ENCODE measurements at regions not wholly inside any gene's neighbourhood (a gene's known extent, or its start where the extent isn't known, plus 50 kb on each side); places are given as distances from the start of the nearest gene placed in this dataset.

DNA sequence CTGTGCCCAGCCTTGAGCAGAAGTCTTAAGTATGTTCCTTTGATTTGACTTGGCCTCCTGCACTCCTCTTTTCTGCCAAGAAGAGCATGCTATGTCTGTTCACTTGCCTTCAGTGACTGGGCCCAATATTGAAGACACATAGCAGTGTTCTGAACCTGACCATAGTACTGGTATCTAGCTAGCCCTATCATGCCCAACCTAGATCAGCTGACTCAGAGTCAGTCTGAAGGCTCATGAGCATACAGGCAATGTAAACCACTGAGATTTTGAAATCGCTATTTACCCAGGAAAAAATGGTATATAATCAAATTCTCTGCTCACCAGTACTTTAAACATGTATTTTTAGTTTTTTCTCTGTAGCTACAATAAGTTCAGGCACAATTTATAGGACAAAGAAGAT, 129.4 kb downstream of the TANC2 start:
- Histone ChIP-seq H3K36me3 (ENCODE audit: control insufficient read depth in 1 of 2, insufficient read depth in 2 of 2, low read length in 2 of 2) (no peaks in the 10 kb centered on the region), H3K27me3 (ENCODE audit: control insufficient read depth in 1 of 2, insufficient read depth in 2 of 2, low read length in 2 of 2) (no peaks in the 10 kb centered on the region), H3K4me3 (ENCODE audit: low read depth in 1 of 2, low read length in 2 of 2) (no peak overlapping the region), H3K9me3 (ENCODE audit: control insufficient read depth in 1 of 2, low read length in 2 of 2) (no peaks in the 10 kb centered on the region), H3K4me1 (ENCODE audit: control insufficient read depth in 1 of 2, insufficient read depth in 2 of 2, low read length in 2 of 2) (no peaks in the 10 kb centered on the region), H3K9ac (ENCODE audit: low read depth in 1 of 2, low read length in 2 of 2) (no peak overlapping the region), H3K27ac (ENCODE audit: low read depth, low read length) (no peak overlapping the region)

DNA sequence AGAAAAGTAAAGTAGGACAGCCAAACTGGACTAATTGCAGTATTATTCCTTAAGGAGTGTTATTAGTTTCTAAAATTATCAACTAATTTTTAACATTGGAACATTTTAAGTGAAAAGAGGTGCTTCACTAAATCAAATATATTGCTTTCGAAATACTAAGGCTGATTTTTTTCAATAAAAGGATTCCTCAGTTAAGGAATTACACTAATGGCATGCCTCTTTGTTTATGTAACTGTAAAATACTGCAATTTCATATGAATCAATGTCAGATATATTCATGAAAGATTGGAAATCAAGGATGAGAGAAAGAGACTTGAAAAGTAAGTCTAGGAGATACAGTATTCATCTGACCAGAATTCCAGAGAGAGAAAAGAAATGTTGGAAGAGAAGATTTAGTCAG, 129.8 kb downstream of the TANC2 start:
- Histone ChIP-seq H3K4me1 (ENCODE audit: control insufficient read depth in 1 of 2, insufficient read depth in 2 of 2, low read length in 2 of 2) (no peaks in the 10 kb centered on the region), H3K4me3 (ENCODE audit: low read depth in 1 of 2, low read length in 2 of 2) (no peak overlapping the region), H3K27me3 (ENCODE audit: control insufficient read depth in 1 of 2, insufficient read depth in 2 of 2, low read length in 2 of 2) (no peaks in the 10 kb centered on the region), H3K9me3 (ENCODE audit: control insufficient read depth in 1 of 2, low read length in 2 of 2) (no peaks in the 10 kb centered on the region), H3K27ac (ENCODE audit: low read depth, low read length) (no peak overlapping the region), H3K36me3 (ENCODE audit: control insufficient read depth in 1 of 2, insufficient read depth in 2 of 2, low read length in 2 of 2) (no peaks in the 10 kb centered on the region), H3K9ac (ENCODE audit: low read depth in 1 of 2, low read length in 2 of 2) (no peak overlapping the region)

DNA sequence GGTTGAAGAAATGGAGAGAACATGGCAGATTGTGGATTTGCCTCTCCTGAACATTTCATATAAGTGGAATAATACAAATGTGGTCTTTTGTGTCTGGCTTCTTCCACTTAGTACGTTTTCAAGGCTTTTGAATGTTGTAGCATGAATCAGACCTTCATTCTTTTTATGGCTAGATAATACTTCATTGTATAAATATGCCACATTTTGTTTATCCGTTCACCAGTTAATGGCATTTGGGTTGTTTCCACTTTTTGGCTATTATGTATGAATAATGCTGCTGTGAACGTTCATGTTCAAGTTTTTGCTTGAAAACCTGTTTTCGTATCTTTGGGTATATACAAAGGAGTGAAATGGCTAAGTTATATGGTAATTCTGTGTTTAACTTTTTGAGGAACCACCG, 130.4 kb downstream of the TANC2 start:
- Histone ChIP-seq H3K27ac (ENCODE audit: low read depth, low read length) (no peak overlapping the region), H3K9me3 (ENCODE audit: control insufficient read depth in 1 of 2, low read length in 2 of 2) (no peaks in the 10 kb centered on the region), H3K9ac (ENCODE audit: low read depth in 1 of 2, low read length in 2 of 2) (no peak overlapping the region), H3K4me1 (ENCODE audit: control insufficient read depth in 1 of 2, insufficient read depth in 2 of 2, low read length in 2 of 2) (no peaks in the 10 kb centered on the region), H3K4me3 (ENCODE audit: low read depth in 1 of 2, low read length in 2 of 2) (no peak overlapping the region), H3K36me3 (ENCODE audit: control insufficient read depth in 1 of 2, insufficient read depth in 2 of 2, low read length in 2 of 2) (no peaks in the 10 kb centered on the region), H3K27me3 (ENCODE audit: control insufficient read depth in 1 of 2, insufficient read depth in 2 of 2, low read length in 2 of 2) (no peaks in the 10 kb centered on the region)

DNA sequence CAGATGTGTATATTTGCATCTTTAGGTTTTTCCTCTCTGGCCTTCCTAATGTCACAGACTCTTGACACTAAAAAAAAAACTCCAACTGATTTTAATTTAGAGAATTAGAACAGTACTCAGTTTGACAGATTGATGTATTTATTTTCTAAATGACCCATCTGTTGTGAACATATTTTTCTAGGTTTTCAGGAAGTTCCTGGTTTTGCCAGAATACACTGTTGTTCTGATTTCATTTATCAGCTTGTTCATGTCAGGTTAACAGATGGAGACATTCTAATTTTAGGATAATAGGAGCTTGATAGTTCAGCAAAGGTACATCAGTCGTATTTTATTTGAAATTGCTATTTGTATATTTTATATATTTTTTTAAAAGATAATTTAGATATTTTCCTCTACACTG, 133.4 kb downstream of the TANC2 start:
- Histone ChIP-seq H3K9ac (ENCODE audit: low read depth in 1 of 2, low read length in 2 of 2) (no peak overlapping the region), H3K4me3 (ENCODE audit: low read depth in 1 of 2, low read length in 2 of 2) (no peak overlapping the region), H3K27ac (ENCODE audit: low read depth, low read length) (no peak overlapping the region), H3K36me3 (ENCODE audit: control insufficient read depth in 1 of 2, insufficient read depth in 2 of 2, low read length in 2 of 2) (no peaks in the 10 kb centered on the region), H3K9me3 (ENCODE audit: control insufficient read depth in 1 of 2, low read length in 2 of 2) (no peaks in the 10 kb centered on the region), H3K27me3 (ENCODE audit: control insufficient read depth in 1 of 2, insufficient read depth in 2 of 2, low read length in 2 of 2) (no peaks in the 10 kb centered on the region), H3K4me1 (ENCODE audit: control insufficient read depth in 1 of 2, insufficient read depth in 2 of 2, low read length in 2 of 2) (no peaks in the 10 kb centered on the region)

DNA sequence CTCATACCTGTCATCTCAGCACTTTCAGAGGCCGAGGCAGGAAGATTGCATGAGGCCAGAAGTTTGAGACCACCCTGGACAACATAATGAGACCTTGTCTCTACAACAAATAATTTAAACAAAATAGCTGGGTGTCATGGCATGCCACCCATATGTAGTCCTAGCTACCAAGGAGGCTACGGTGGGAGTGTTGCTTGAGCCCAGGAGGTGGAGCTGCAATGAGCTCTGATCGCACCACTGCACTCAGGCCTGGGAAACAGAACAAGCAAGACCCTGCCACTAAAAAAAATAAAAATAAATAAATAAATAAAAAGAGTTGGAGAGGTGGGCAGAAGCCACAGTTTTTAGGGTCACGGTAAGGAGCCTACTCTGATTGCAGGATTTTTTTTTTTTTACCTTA, 136.0 kb downstream of the TANC2 start:
- H3K4me3 ChIP-seq (ENCODE audit: low read depth in 1 of 2, low read length in 2 of 2), result no peak overlapping the region

DNA sequence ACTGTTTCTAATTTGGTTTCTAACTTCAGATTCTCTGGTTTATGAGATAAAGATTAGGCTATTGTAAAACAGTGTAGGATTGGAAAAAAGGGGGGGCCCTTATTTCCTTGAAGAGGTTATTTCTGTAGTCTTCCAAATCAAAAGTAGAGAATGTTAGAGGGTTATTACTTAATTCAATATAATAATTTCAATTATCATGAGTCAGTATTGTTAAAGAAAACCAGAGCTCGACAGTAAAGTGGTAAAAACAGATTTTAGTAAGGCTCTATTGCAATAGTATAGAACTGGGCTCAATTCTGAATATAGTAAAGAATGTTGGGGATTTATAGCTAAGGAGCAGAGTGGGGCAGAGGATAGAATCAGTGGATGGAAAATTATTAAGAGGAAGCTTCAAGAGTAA, 140.0 kb downstream of the TANC2 start:
- Histone ChIP-seq H3K36me3 (ENCODE audit: control insufficient read depth in 1 of 2, insufficient read depth in 2 of 2, low read length in 2 of 2) (no peaks in the 10 kb centered on the region), H3K4me3 (ENCODE audit: low read depth in 1 of 2, low read length in 2 of 2) (no peak overlapping the region), H3K27me3 (ENCODE audit: control insufficient read depth in 1 of 2, insufficient read depth in 2 of 2, low read length in 2 of 2) (no peaks in the 10 kb centered on the region), H3K27ac (ENCODE audit: low read depth, low read length) (no peak overlapping the region), H3K4me1 (ENCODE audit: control insufficient read depth in 1 of 2, insufficient read depth in 2 of 2, low read length in 2 of 2) (no peaks in the 10 kb centered on the region), H3K9me3 (ENCODE audit: control insufficient read depth in 1 of 2, low read length in 2 of 2) (no peaks in the 10 kb centered on the region), H3K9ac (ENCODE audit: low read depth in 1 of 2, low read length in 2 of 2) (no peak overlapping the region)

More for the DNA sequence above, 136.0 kb downstream of the TANC2 start:
- no peaks in the 10 kb centered on the region for H3K36me3 ChIP-seq (ENCODE audit: control insufficient read depth in 1 of 2, insufficient read depth in 2 of 2, low read length in 2 of 2)
- H3K27ac ChIP-seq (ENCODE audit: low read depth, low read length), result no peak overlapping the region
- no peaks in the 10 kb centered on the region for H3K4me1 ChIP-seq (ENCODE audit: control insufficient read depth in 1 of 2, insufficient read depth in 2 of 2, low read length in 2 of 2)
- H3K27me3 ChIP-seq (ENCODE audit: control insufficient read depth in 1 of 2, insufficient read depth in 2 of 2, low read length in 2 of 2), result no peaks in the 10 kb centered on the region
- no peaks in the 10 kb centered on the region for H3K9me3 ChIP-seq (ENCODE audit: control insufficient read depth in 1 of 2, low read length in 2 of 2)
- H3K9ac ChIP-seq (ENCODE audit: low read depth in 1 of 2, low read length in 2 of 2), result no peak overlapping the region

DNA sequence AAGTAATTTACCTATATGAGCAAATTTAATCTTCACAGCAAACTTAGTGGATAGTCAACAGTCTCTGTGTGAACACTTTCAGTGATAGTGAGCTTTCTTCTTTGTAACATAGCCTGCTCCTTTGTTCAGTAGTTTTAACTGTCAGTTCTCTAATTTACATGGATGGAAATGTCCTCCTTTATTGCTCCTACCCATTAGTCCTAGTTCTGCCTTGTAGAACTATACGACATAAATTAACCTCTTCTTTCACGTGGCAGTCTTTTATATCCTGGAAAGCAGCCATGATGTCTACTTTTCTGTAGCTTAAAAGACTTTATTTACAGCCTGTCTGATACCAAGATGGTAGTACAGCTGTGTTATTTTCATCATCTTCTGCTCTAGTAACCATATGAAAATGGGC, 143.6 kb downstream of the TANC2 start:
- H3K4me3 ChIP-seq (ENCODE audit: low read depth in 1 of 2, low read length in 2 of 2), result no peak overlapping the region
- no peak overlapping the region for H3K27ac ChIP-seq (ENCODE audit: low read depth, low read length)
- H3K9me3 ChIP-seq (ENCODE audit: control insufficient read depth in 1 of 2, low read length in 2 of 2), result no peaks in the 10 kb centered on the region
- no peaks in the 10 kb centered on the region for H3K36me3 ChIP-seq (ENCODE audit: control insufficient read depth in 1 of 2, insufficient read depth in 2 of 2, low read length in 2 of 2)
- no peaks in the 10 kb centered on the region for H3K4me1 ChIP-seq (ENCODE audit: control insufficient read depth in 1 of 2, insufficient read depth in 2 of 2, low read length in 2 of 2)
- no peaks in the 10 kb centered on the region for H3K27me3 ChIP-seq (ENCODE audit: control insufficient read depth in 1 of 2, insufficient read depth in 2 of 2, low read length in 2 of 2)
- no peak overlapping the region for H3K9ac ChIP-seq (ENCODE audit: low read depth in 1 of 2, low read length in 2 of 2)

DNA sequence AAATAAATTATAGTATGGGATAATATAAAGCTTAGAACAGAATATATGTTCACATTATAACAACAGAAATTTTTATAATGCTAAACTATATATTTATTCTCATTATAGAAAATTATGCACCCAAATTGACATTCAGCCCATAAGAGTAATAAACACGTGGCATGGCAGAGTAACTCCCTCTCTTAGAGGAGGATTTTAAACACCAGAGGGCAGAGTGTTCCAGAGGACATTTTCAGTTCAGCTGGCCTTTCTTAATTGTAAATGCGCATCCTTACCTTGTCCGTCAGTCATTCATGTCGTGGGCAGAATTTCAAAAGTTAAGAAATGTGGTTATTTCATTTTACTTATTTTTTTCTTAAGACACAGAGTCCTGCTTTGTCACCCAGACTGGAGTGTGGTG, 147.1 kb downstream of the TANC2 start:
- Histone ChIP-seq H3K9me3 (ENCODE audit: control insufficient read depth in 1 of 2, low read length in 2 of 2) (no peaks in the 10 kb centered on the region), H3K9ac (ENCODE audit: low read depth in 1 of 2, low read length in 2 of 2) (no peak overlapping the region), H3K27ac (ENCODE audit: low read depth, low read length) (no peak overlapping the region), H3K27me3 (ENCODE audit: control insufficient read depth in 1 of 2, insufficient read depth in 2 of 2, low read length in 2 of 2) (no peaks in the 10 kb centered on the region), H3K4me1 (ENCODE audit: control insufficient read depth in 1 of 2, insufficient read depth in 2 of 2, low read length in 2 of 2) (no peaks in the 10 kb centered on the region), H3K36me3 (ENCODE audit: control insufficient read depth in 1 of 2, insufficient read depth in 2 of 2, low read length in 2 of 2) (no peaks in the 10 kb centered on the region), H3K4me3 (ENCODE audit: low read depth in 1 of 2, low read length in 2 of 2) (no peak overlapping the region)

DNA sequence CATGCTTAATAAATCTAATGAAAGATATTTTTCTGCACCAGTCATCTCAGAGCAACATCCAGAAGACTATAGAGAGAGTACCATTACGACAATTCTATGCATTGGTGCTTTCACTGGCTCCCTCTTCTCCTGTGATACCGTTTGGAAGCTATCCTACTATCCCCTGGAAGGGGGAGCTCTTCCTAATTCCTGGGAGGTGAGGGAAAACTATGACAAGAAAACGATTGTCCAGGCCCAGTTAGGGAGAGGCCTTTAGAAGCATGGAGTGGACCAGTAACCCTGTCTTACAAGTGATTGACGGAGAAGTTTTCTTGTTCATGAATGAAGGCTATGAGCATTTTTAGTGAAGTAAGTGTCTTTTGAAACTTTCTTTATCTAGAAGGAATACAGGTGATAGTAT, 150.2 kb downstream of the TANC2 start:
- Histone ChIP-seq H3K36me3 (ENCODE audit: control insufficient read depth in 1 of 2, insufficient read depth in 2 of 2, low read length in 2 of 2) (no peaks in the 10 kb centered on the region), H3K9me3 (ENCODE audit: control insufficient read depth in 1 of 2, low read length in 2 of 2) (no peaks in the 10 kb centered on the region), H3K27ac (ENCODE audit: low read depth, low read length) (no peak overlapping the region), H3K9ac (ENCODE audit: low read depth in 1 of 2, low read length in 2 of 2) (no peak overlapping the region), H3K4me3 (ENCODE audit: low read depth in 1 of 2, low read length in 2 of 2) (no peak overlapping the region), H3K4me1 (ENCODE audit: control insufficient read depth in 1 of 2, insufficient read depth in 2 of 2, low read length in 2 of 2) (no peaks in the 10 kb centered on the region), H3K27me3 (ENCODE audit: control insufficient read depth in 1 of 2, insufficient read depth in 2 of 2, low read length in 2 of 2) (no peaks in the 10 kb centered on the region)

DNA sequence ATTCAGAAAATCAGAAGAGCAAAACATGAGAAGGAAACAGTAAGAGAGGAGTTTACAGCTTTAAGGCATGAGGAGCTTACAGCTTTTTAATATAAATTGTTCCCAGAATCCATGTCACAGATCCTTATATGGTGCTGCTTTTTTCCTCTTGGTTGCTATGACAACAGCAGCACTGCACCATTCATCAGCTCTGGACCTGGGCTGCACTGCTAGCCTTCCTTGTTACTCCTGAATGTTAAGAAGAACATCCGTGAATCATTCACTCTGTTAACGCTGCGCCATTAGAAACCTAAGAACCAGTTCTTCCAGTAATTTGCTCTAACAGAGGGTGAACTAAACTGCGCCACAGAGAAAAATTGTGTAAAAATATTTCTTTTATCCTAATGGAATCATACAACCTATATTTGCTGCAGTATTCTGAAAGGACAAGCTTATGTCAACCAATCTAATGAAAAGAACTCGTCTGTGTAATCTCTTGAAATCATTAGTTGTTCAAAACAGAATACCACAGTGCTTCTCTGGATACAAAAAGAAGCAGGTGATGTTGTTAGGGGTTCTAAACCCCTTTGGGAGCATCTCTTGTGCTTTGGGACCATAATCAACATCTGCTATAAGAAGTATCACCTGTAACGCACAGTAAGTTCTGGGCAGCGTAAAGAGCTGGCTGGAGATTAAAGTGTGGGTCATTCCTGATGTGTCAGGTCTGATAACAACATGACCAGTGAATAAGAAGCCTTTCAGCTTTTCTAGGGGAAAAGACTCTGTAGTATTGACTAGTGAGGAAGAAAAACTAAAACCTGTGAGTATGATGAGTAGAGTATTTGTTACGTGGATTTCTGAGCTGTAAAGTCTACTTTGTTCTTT, 151.2 kb downstream of the TANC2 start:
- H3K9me3 ChIP-seq (ENCODE audit: control insufficient read depth in 1 of 2, low read length in 2 of 2), result no peaks in the 10 kb centered on the region
- no peak overlapping the region for H3K9ac ChIP-seq (ENCODE audit: low read depth in 1 of 2, low read length in 2 of 2)
- H3K36me3 ChIP-seq (ENCODE audit: control insufficient read depth in 1 of 2, insufficient read depth in 2 of 2, low read length in 2 of 2), result no peaks in the 10 kb centered on the region
- no peaks in the 10 kb centered on the region for H3K27me3 ChIP-seq (ENCODE audit: control insufficient read depth in 1 of 2, insufficient read depth in 2 of 2, low read length in 2 of 2)
- no peaks in the 10 kb centered on the region for H3K4me1 ChIP-seq (ENCODE audit: control insufficient read depth in 1 of 2, insufficient read depth in 2 of 2, low read length in 2 of 2)
- no peak overlapping the region for H3K4me3 ChIP-seq (ENCODE audit: low read depth in 1 of 2, low read length in 2 of 2)
- no peak overlapping the region for H3K27ac ChIP-seq (ENCODE audit: low read depth, low read length)

Data from duodenal mucosa (tissue), 2 donors.